C4-2B (cell line): ENCODE measurements at regions not wholly inside any gene's neighbourhood (a gene's known extent, or its start where the extent isn't known, plus 50 kb on each side); places are given as distances from the start of the nearest gene placed in this dataset.

Experiments used
- H3K27ac ChIP-seq: fragments of 450-650 bp; 2 replicates; pipeline ENCODE4 v1.5.1; 2017
- ZFX ChIP-seq: fragments of 450-650 bp; IDR thresholded peaks from 2 replicates; pipeline ENCODE4 v1.6.1; 2017
- TF ChIP-seq, protein P1 (sequence below): fragments of 450-650 bp; conservative IDR thresholded peaks from 2 replicates; pipeline ENCODE4 v1.5.1; 2017; ENCODE audit warnings: mild to moderate bottlenecking

DNA sequence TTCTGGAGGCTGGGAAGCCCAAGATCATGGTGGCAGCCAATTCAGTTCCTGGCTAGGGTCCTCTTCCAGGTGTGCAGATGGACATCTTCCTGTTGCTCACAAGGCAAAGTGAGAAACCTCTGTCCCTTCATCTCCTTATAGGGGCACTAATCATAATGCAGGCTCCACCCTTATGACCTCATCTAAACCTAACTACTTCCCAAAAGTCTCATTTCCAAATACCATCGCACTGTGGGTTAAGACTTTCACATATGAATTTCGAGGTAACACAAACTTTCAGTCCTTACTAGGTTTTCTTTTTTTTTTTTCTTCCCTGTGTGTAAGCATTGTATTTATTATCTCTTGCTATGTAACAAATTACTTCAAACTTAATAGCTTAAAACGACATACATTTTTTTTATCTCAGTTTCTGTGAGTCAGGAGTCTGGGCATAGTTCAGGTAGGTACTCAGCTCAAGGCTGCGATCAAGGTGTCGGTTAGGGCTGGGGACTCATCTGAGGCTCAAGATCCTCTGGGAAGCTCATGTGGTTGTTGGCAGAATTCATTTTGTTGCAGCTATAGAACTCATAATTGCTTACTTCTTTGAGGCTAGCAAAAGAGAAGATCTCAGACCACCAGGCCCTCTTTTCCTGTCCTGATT, 204.7 kb upstream of the STK26 start:
- TF ChIP-seq, protein P1, sequence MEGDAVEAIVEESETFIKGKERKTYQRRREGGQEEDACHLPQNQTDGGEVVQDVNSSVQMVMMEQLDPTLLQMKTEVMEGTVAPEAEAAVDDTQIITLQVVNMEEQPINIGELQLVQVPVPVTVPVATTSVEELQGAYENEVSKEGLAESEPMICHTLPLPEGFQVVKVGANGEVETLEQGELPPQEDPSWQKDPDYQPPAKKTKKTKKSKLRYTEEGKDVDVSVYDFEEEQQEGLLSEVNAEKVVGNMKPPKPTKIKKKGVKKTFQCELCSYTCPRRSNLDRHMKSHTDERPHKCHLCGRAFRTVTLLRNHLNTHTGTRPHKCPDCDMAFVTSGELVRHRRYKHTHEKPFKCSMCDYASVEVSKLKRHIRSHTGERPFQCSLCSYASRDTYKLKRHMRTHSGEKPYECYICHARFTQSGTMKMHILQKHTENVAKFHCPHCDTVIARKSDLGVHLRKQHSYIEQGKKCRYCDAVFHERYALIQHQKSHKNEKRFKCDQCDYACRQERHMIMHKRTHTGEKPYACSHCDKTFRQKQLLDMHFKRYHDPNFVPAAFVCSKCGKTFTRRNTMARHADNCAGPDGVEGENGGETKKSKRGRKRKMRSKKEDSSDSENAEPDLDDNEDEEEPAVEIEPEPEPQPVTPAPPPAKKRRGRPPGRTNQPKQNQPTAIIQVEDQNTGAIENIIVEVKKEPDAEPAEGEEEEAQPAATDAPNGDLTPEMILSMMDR: no peak
- TF ChIP-seq ZFX: no peak
- no peak overlapping the region for H3K27ac ChIP-seq

DNA sequence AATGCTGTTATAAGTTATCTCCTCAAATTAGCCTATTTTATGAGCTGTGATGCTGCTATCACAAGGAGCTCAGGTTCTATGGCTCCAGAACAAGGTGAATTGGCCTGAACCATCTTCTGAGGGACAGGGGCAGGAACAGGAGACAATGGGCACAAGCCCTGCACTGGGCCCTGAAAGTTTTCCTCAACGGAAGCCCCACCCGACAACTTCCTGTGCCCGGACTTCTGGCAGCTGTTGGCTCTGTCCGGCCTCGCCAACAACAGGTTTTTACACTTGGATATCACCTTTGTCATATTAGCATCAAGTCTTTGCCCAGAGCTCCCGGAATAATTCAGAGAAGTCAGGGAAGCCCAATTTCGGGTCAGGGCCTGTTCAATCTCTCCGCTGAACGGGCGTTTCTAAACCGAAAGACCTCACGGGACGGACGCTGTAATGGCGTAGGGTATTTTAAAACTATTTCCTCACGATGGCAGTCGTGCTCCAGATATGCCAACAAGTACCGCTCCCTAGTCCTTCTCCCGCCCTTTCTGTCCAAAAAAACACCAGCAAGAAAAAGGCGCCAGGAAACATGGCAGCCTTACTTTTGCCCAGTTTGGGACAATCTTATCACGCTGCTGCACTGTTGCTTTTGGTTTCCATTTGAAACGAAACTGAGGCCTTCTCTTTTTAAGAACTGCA, 201.0 kb upstream of the STK26 start:
- H3K27ac ChIP-seq: peak overlapping the region; percentile 33; the same call in 1 of the 2 replicates
- no peak for TF ChIP-seq ZFX
- TF ChIP-seq, protein P1: no peak

DNA sequence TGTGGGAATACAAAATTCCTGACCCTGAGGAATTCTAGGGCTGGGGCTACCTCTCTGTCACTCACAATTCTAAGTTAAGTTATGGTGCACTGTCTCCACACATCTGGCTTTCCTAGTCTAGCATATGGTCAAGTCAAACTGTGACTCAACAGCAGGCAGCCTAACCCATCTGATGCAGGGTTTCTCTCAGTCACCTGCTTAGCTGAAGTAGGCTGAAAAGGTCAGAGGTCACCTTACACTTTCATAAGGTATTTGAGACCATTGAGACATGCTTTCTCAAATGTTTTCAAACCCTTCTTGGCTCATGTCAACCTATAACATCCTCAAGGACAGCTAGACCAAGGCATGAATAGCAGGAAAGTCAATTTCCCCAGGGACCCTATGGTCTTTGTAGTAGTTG, 196.5 kb upstream of the STK26 start:
- H3K27ac ChIP-seq: no peak overlapping the region
- TF ChIP-seq, protein P1: no peak
- no peak for TF ChIP-seq ZFX

DNA sequence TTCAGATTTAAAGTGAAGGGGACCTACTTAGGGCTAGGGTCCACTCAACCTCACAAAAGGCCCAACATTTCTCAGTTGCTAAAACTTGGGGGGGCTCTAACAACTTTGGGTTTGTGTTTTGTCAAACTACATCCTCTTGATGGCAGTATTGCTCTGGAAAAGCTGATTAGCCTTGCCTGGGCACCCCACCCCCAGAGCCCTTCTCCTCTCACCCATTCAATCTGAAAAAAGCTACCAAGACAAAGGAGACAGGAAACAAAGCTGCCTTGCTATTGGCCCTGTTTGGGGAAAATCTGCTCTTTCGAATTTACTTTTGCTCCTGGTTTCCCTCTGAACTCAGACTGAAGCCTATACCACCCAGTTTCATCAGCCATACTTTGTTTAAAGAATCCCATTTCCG, 195.2 kb upstream of the STK26 start:
- no peak for TF ChIP-seq ZFX
- TF ChIP-seq, protein P1: peak; percentile 22
- no peak overlapping the region for H3K27ac ChIP-seq

DNA sequence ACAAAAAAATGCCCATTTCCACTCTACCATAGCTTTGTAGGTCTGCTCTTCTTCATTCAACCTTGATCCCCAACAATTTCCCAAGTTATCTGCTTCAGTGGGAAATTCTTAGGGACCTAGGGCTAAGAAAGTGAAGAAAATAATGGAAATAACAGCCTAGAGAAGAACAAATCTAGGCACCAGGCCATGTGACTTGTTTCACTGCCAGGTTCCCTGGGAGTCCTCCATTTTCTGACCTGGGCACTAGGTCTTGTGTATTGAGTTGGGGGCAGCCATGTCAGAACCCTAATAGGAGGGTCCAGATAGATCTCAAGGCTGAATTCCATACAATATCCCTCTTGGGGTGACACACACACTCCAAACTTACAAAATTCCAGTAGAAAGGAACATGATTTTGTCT, 194.6 kb upstream of the STK26 start:
- no peak overlapping the region for H3K27ac ChIP-seq
- TF ChIP-seq ZFX: no peak
- TF ChIP-seq, protein P1: no peak

DNA sequence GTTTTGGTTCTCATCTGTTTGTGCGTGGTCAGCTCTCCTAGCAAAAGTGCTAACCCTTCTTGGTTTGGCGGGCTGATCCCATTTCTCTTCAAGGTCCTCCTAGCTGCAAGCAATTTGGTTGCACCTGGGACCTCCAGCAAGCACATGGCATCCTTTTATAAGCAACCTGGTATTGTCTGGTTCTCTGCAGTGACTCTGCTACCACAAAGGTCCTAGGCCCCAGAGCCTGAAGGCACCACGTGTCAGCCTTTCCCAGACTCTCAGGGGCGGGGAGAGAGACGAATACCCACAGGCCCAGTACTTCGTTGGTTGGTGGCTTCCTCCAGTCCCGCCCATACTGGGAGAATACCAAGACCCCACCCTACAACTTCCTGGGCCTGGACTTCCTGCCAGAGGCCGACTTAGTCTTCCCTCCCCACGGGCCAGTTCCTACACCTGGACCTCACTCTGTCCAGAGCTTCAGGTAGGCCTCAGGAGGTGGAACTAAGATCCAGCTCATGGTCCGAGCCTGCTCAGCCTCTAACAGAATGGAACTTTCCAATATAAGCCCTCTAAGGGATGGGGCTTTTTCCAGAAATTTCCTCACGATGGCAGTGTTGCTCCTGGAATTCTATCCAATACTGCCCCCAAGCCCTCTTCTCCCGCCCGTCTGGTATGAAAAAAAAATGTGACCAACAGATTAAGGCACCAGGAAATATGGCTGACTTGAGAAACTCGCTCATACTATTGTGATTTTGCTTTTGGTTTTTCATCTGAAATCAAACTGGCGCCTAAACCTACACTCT, 192.5 kb upstream of the STK26 start:
- peak overlapping the region; percentile 21; the same call in 1 of the 2 replicates for H3K27ac ChIP-seq
- TF ChIP-seq ZFX: no peak
- TF ChIP-seq, protein P1: peak; percentile 51

DNA sequence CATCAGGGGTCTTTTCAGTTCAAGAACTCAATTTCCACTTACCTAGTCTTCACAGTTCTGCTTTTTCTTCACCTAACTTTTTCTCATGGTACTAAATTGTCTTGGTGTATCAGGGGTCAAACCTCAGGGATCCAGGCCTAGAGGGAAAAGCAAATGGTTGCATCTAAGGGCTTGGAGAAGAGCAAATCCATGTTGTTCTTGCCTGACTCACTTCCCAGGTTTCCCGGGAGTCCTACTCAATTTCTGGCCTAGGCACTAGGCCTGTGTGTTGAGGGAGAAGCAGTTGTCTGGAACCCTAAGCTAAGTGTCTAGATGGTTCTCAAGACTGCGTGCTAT, 191.9 kb upstream of the STK26 start:
- no peak overlapping the region; the same call in 1 of the 2 replicates for H3K27ac ChIP-seq
- TF ChIP-seq, protein P1: no peak
- TF ChIP-seq ZFX: no peak
